Epithelial cell of proximal tubule (primary cell): ENCODE measurements at regions not wholly inside any gene's neighbourhood (a gene's known extent, or its start where the extent isn't known, plus 50 kb on each side); places are given as distances from the start of the nearest gene placed in this dataset.

Experiments
- DNase-seq: peaks from one replicate; pipeline ENCODE4 v3.0.0-alpha.2; 2011; ENCODE audit warnings: low read depth
- H3K4me3 ChIP-seq: 2 replicates; pipeline ENCODE4 v1.5.1; 2011; ENCODE audit warnings: low read depth, mild to moderate bottlenecking, low read length
- CTCF ChIP-seq: conservative IDR thresholded peaks from 2 replicates; pipeline ENCODE4 v1.5.1; 2012; ENCODE audit warnings: low read depth, mild to moderate bottlenecking, low read length

- H3K4me3 ChIP-seq: no peak overlapping the region
- TF ChIP-seq CTCF: no peak
- DNase-seq: no peak
Observed at GRCh38 chr5:130692770-130693169, 472.3 kb downstream of the HINT1 start.

- no peak for DNase-seq
- no peak overlapping the region for H3K4me3 ChIP-seq
- TF ChIP-seq CTCF: no peak
Observed at GRCh38 chr5:130689831-130690230, 475.2 kb downstream of the HINT1 start.

- no peak overlapping the region for H3K4me3 ChIP-seq
- no peak for DNase-seq
- no peak for TF ChIP-seq CTCF
Observed at GRCh38 chr5:130687085-130687733, 477.8 kb downstream of the HINT1 start.

GRCh38 chr5:130678637-130679036 lies 486.4 kb downstream of the HINT1 start:
- no peak for TF ChIP-seq CTCF
- no peak overlapping the region for H3K4me3 ChIP-seq
- no peak for DNase-seq

GRCh38 chr5:130666462-130666861 lies 498.6 kb downstream of the HINT1 start:
- TF ChIP-seq CTCF: no peak
- no peak overlapping the region for H3K4me3 ChIP-seq
- no peak for DNase-seq

GRCh38 chr5:130652176-130652575 lies 512.9 kb downstream of the HINT1 start:
- no peak for DNase-seq
- no peak for TF ChIP-seq CTCF
- no peak overlapping the region for H3K4me3 ChIP-seq

GRCh38 chr5:130651440-130651839 lies 513.6 kb downstream of the HINT1 start:
- H3K4me3 ChIP-seq: no peak overlapping the region
- TF ChIP-seq CTCF: no peak
- no peak for DNase-seq
